Thyroid gland (tissue), 4 donors: ENCODE measurements at regions not wholly inside any gene's neighbourhood (a gene's known extent, or its start where the extent isn't known, plus 50 kb on each side); places are given as distances from the start of the nearest gene placed in this dataset.

Experiments used
- CTCF ChIP-seq, 6 experiments: fragments of 200-600 bp in 3 of 6; fragments of 450-650 bp in 3 of 6; sonication (generic) in 3 of 6; IDR thresholded peaks; one replicate each; pipeline ENCODE4 v1.5.1; 2016 to 2019; ENCODE audit warnings: antibody characterized with exemption in 6 of 6, mild to moderate bottlenecking in 2 of 6, inconsistent platforms in 1 of 6, moderate library complexity in 1 of 6
- POLR2A ChIP-seq, 2 donors: fragments of 450-650 bp; IDR thresholded peaks; one replicate each; pipeline ENCODE4 v1.6.1; 2017; ENCODE audit warnings: antibody characterized with exemption in 2 of 2, mild to moderate bottlenecking in 2 of 2, moderate library complexity in 1 of 2

DNA sequence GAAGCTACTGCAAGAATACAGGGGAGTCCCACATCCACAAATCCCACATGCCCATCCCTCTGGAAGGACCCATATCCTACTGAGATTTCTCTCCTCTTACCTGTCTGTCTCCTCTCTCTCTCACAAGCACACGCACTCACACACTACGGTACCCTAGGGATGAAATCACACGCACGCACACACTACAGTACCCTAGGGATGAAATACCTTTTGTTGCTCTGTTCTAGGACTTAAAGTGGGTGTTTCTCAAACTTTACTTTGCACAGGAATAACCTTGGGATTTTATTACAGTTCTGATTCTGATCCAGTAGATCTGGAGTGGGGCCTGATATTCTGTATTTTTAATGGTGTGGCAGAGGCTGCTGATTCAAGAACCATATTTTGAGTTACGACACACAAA is 622.2 kb upstream of the ZNF385D start:
- TF ChIP-seq CTCF (IDR thresholded peaks at IDR 0.05): no peak
- no peak for TF ChIP-seq POLR2A (IDR thresholded peaks at IDR 0.05)
